A549 (cell line): ENCODE measurements at regions not wholly inside any gene's neighbourhood (a gene's known extent, or its start where the extent isn't known, plus 50 kb on each side); places are given as distances from the start of the nearest gene placed in this dataset.

Experiments used
- ATAC-seq, 2 experiments: fragments of 200-7000 bp in 1 of 2; fragments of >200 bp in 1 of 2; cut with Nextera tagmentation in 1 of 2; cut with Tn5 transposase in 1 of 2; 3 replicates each; pipeline versions ENCODE4 v1.8.0 to v1.9.1; 2018 to 2020; ENCODE audit warnings: mild to moderate bottlenecking in 1 of 2, moderate library complexity in 1 of 2
- CTCF ChIA-PET: fragments of 300-600 bp; sonication (Branson Sonifier 250); formaldehyde crosslinking; extraction: SDS; loops from one replicate; lab custom pipeline; 2021; ENCODE audit warnings: antibody characterized with exemption, inconsistent platforms; lab: Yijun Ruan, JAX
- POLR2A ChIA-PET: fragments of 350-600 bp; formaldehyde crosslinking; extraction: SDS; loops from one replicate; lab custom pipeline; 2021; ENCODE audit warnings: antibody characterized with exemption, inconsistent platforms; lab: Yijun Ruan, JAX
- DNase-seq, 2 experiments: peaks; one replicate each; pipeline versions ENCODE4 v3.0.0 to v3.0.0-alpha.2; 2011 to 2016; ENCODE audit warnings: low read depth in 1 of 2, low spot score in 1 of 2
- FAIRE-seq: peaks from 2 replicates; lab custom pipeline; 2011; peaks lifted over from hg19 to GRCh38; lab: Jason Lieb, UNC
- H3K27ac ChIP-seq, 2 experiments: fragments of >200 bp; sonication (Bioruptor Twin); formaldehyde crosslinking; 3 replicates each; pipeline ENCODE4 v1.5.1; 2016 to 2017
- H3K4me1 ChIP-seq: fragments of >200 bp; sonication (Bioruptor Twin); formaldehyde crosslinking; 3 replicates; pipeline ENCODE4 v1.6.1; 2016
- H3K4me2 ChIP-seq: fragments of >200 bp; sonication (Bioruptor Twin); formaldehyde crosslinking; 3 replicates; pipeline ENCODE4 v1.6.1; 2016
- H3K4me3 ChIP-seq: fragments of >200 bp; sonication (Bioruptor Twin); formaldehyde crosslinking; 3 replicates; pipeline ENCODE4 v1.5.1; 2016
- H3K9me3 ChIP-seq: fragments of >200 bp; sonication (Bioruptor Twin); formaldehyde crosslinking; 3 replicates; pipeline ENCODE4 v1.6.1; 2016
- ATOH8 ChIP-seq: fragments of 250-450 bp; sonication (Bioruptor Pico); IDR thresholded peaks from 2 replicates; pipeline ENCODE4 v1.5.0; 2020; ENCODE audit warnings: low read depth, mild to moderate bottlenecking, moderate library complexity
- BHLHE40 ChIP-seq: IDR thresholded peaks from 2 replicates; pipeline ENCODE4 v1.6.1; 2012; ENCODE audit warnings: low read depth, low read length, inconsistent platforms
- CBX2 ChIP-seq: fragments of 200-600 bp; sonication (generic); IDR thresholded peaks from 2 replicates; pipeline ENCODE4 v1.6.1; 2016; ENCODE audit warnings: low read depth, mild to moderate bottlenecking, borderline replicate concordance
- CHD4 ChIP-seq: fragments of 200-600 bp; sonication (generic); IDR thresholded peaks from 2 replicates; pipeline ENCODE4 v1.6.1; 2016; ENCODE audit warnings: antibody characterized with exemption, mild to moderate bottlenecking, borderline replicate concordance
- EHF ChIP-seq: fragments of 250-450 bp; sonication (Bioruptor Pico); IDR thresholded peaks from 2 replicates; pipeline ENCODE4 v1.5.0; 2020; ENCODE audit warnings: mild to moderate bottlenecking
- ELK1 ChIP-seq: fragments of 150-350 bp; IDR thresholded peaks from 2 replicates; pipeline ENCODE4 v1.6.1; 2014; ENCODE audit warnings: low read depth, mild to moderate bottlenecking, low read length
- FOSB ChIP-seq: fragments of 250-450 bp; sonication (Bioruptor Pico); IDR thresholded peaks from 2 replicates; pipeline ENCODE4 v1.5.0; 2020; ENCODE audit warnings: mild to moderate bottlenecking, moderate library complexity
- FOSL2 ChIP-seq, 2 experiments: fragments of 450-650 bp in 1 of 2; fragments of >200 bp in 1 of 2; sonication (Bioruptor Twin) in 1 of 2; formaldehyde crosslinking; IDR thresholded peaks; 2 replicates each; pipeline versions ENCODE4 v1.5.0 to v1.6.1; 2016 to 2020; ENCODE audit warnings: mild to moderate bottlenecking in 1 of 2, moderate library complexity in 1 of 2
- FOXS1 ChIP-seq: fragments of 250-450 bp; sonication (Bioruptor Pico); IDR thresholded peaks from 2 replicates; pipeline ENCODE4 v1.5.0; 2020; ENCODE audit warnings: mild to moderate bottlenecking, moderate library complexity
- HDAC2 ChIP-seq: fragments of 200-600 bp; sonication (generic); IDR thresholded peaks from 2 replicates; pipeline ENCODE4 v1.6.1; 2016
- HEYL ChIP-seq: fragments of 250-450 bp; sonication (Bioruptor Pico); IDR thresholded peaks from 2 replicates; pipeline ENCODE4 v1.8.0; 2021; ENCODE audit warnings: mild to moderate bottlenecking, moderate library complexity
- JUN ChIP-seq, 2 experiments: fragments of >200 bp; sonication (Bioruptor Twin); formaldehyde crosslinking; IDR thresholded peaks; 2 replicates in 1 of 2; 3 replicates in 1 of 2; pipeline ENCODE4 v1.6.1; 2016 to 2017
- KDM5A ChIP-seq: fragments of 200-600 bp; sonication (generic); IDR thresholded peaks from 2 replicates; pipeline ENCODE4 v1.6.1; 2016; ENCODE audit warnings: antibody characterized with exemption, mild to moderate bottlenecking
- MAFK ChIP-seq: fragments of 450-650 bp; IDR thresholded peaks from 2 replicates; pipeline ENCODE4 v1.6.1; 2014; ENCODE audit not compliant: partially characterized antibody
- MAX ChIP-seq: IDR thresholded peaks from 2 replicates; pipeline ENCODE4 v1.6.1; 2012
- MAZ ChIP-seq: fragments of 150-350 bp; IDR thresholded peaks from 2 replicates; pipeline ENCODE4 v1.6.1; 2014; ENCODE audit warnings: antibody characterized with exemption, low read depth, low read length, borderline replicate concordance
- NFE2L2 ChIP-seq: fragments of 150-350 bp; conservative IDR thresholded peaks from 2 replicates; pipeline ENCODE4 v1.6.1; 2014; ENCODE audit warnings: low read length
- PHF8 ChIP-seq: fragments of 200-600 bp; sonication (generic); IDR thresholded peaks from 2 replicates; pipeline ENCODE4 v1.6.1; 2016; ENCODE audit warnings: low read depth, mild to moderate bottlenecking, antibody characterized with exemption, moderate library complexity, borderline replicate concordance
- SMC3 ChIP-seq: fragments of >200 bp; sonication (Bioruptor Twin); formaldehyde crosslinking; IDR thresholded peaks from 3 replicates; pipeline ENCODE4 v1.6.1; 2018; ENCODE audit warnings: inconsistent platforms
- TP53 ChIP-seq: fragments of 250-450 bp; sonication (Bioruptor Pico); IDR thresholded peaks from 2 replicates; pipeline ENCODE4 v1.5.0; 2021; ENCODE audit warnings: mild to moderate bottlenecking, moderate library complexity
- ZNF302 ChIP-seq: fragments of 250-450 bp; sonication (Bioruptor Pico); IDR thresholded peaks from 2 replicates; pipeline ENCODE4 v1.9.0; 2021; ENCODE audit warnings: inconsistent platforms, mild to moderate bottlenecking, moderate library complexity
- WGBS: methylation state at CpG from one replicate; pipeline ENCODE4 v1.1.6; 2017; ENCODE audit errors: missing lambda C conversion rate; 5-methylcytosine and 5-hydroxymethylcytosine counted together
- TF ChIP-seq, protein P1 (sequence below): fragments of >200 bp; sonication (Bioruptor Twin); formaldehyde crosslinking; IDR thresholded peaks from 3 replicates; pipeline ENCODE4 v1.6.1; 2016
- TF ChIP-seq, protein P2 (sequence below): fragments of 200-600 bp; sonication (generic); IDR thresholded peaks from 2 replicates; pipeline ENCODE4 v1.6.1; 2016; ENCODE audit warnings: antibody characterized with exemption, mild to moderate bottlenecking, moderate library complexity

DNA sequence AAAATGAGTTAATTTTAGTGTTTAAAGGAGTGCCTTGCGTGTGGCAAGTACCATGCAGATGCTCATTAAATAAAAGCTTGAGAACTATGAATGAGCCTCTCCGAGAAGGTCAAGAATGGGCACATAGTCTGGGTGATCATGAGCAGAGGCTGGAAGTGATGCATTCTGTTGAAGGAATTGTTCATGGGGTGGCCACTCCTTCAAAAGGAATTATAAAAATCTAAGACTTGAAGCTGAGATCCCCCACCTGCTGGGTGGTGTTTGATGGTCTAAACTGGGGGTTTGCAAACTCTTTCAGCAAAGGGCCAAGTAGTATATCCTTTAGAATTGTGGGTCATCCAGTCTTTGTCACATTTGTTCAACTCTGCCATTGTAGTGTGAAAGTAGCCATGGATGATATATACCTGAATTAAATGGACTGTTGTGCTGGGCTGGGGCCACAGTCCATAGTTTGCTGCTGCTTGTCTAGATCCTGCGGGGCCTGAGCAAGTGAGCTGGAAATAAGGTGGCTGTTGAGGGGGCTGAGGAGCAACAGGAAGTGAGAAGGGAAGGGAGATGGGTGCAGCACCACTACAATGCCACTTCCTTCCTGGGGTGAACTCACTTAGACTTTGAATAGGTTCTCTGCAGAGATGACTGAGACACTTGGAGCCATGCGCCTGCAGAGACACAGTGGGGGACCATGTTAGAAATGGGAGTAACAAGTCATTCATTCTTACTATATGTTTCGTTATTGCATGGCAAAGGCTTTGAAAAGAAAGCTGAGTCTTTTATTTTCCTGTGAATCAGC lies 179.0 kb downstream of the SNX19 start:
- WGBS = 68% methylated on average over 5 of the region's 5 CpGs
- Histone ChIP-seq H3K9me3 (peaks cover 26% of the 10 kb centered on the region), H3K4me3 (no peak overlapping the region), H3K27ac (no peak overlapping the region), H3K4me1 (no peaks in the 10 kb centered on the region), H3K4me2 (no peak overlapping the region)
- no peak for DNase-seq
- CTCF ChIA-PET = interaction anchor here (1.5 kb wide), 1 partner anchor 302 kb away, joined by 3 read pairs; no protein-coding TSS in a partner anchor
- ATAC-seq = no peak
- no peak for FAIRE-seq
- TF ChIP-seq ZNF302 (CRISPR knock-in tag) (no peak), KDM5A (no peak), MAFK (no peak), FOSB (CRISPR knock-in tag) (no peak), JUN (IDR thresholded peaks at IDR 0.05) (no peak), NFE2L2 (no peak), EHF (CRISPR knock-in tag) (no peak), MAX (no peak), TP53 (CRISPR knock-in tag) (no peak), HEYL (no peak), CHD4 (no peak), HDAC2 (no peak), MAZ (no peak), FOXS1 (CRISPR knock-in tag) (no peak)
- TF ChIP-seq, protein P1, sequence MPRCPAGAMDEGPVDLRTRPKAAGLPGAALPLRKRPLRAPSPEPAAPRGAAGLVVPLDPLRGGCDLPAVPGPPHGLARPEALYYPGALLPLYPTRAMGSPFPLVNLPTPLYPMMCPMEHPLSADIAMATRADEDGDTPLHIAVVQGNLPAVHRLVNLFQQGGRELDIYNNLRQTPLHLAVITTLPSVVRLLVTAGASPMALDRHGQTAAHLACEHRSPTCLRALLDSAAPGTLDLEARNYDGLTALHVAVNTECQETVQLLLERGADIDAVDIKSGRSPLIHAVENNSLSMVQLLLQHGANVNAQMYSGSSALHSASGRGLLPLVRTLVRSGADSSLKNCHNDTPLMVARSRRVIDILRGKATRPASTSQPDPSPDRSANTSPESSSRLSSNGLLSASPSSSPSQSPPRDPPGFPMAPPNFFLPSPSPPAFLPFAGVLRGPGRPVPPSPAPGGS = no peak
- POLR2A ChIA-PET = no interaction called here

- ChIA-PET CTCF (interaction anchor here (0.6 to 1.5 kb wide), 2 partner anchors 303 to 307 kb away, joined by 3 read pairs; no protein-coding TSS in a partner anchor), POLR2A (no interaction called here)
- Histone ChIP-seq H3K27ac (no peak overlapping the region), H3K4me1 (no peaks in the 10 kb centered on the region), H3K4me2 (no peak overlapping the region), H3K9me3 (peaks cover 26% of the 10 kb centered on the region), H3K4me3 (no peak overlapping the region)
- no peak for ATAC-seq
- no peak for DNase-seq
- TF ChIP-seq SMC3 (no peak), HEYL (no peak), MAZ (no peak), CHD4 (no peak), FOSL2 (IDR thresholded peaks at IDR 0.05) (no peak), FOSL2 (CRISPR knock-in tag; IDR thresholded peaks at IDR 0.05) (no peak)
- no peak for FAIRE-seq
- WGBS = 64% methylated on average over 12 of the region's 12 CpGs
These were observed 178.3 kb downstream of the SNX19 start for GRCh38 chr11:130737866-130738431.

- FAIRE-seq = no peak
- Histone ChIP-seq H3K4me1 (no peaks in the 10 kb centered on the region), H3K27ac (no peak overlapping the region), H3K4me2 (no peak overlapping the region), H3K9me3 (peaks cover 26% of the 10 kb centered on the region), H3K4me3 (no peak overlapping the region)
- 65% methylated on average over 3 of the region's 3 CpGs for WGBS
- ChIA-PET POLR2A (no interaction called here), CTCF (interaction anchor here (0.6 to 0.9 kb wide), 2 partner anchors 35 to 308 kb away, joined by 3 read pairs; no protein-coding TSS in a partner anchor)
- no peak for ATAC-seq
- DNase-seq = no peak
- TF ChIP-seq MAFK = no peak
- TF ChIP-seq MAZ = no peak
- TF ChIP-seq MAX = no peak
- no peak for TF ChIP-seq PHF8
- no peak for TF ChIP-seq FOXS1 (CRISPR knock-in tag)
- TF ChIP-seq BHLHE40 = no peak
- TF ChIP-seq ATOH8 (CRISPR knock-in tag) = no peak
- TF ChIP-seq, protein P2, sequence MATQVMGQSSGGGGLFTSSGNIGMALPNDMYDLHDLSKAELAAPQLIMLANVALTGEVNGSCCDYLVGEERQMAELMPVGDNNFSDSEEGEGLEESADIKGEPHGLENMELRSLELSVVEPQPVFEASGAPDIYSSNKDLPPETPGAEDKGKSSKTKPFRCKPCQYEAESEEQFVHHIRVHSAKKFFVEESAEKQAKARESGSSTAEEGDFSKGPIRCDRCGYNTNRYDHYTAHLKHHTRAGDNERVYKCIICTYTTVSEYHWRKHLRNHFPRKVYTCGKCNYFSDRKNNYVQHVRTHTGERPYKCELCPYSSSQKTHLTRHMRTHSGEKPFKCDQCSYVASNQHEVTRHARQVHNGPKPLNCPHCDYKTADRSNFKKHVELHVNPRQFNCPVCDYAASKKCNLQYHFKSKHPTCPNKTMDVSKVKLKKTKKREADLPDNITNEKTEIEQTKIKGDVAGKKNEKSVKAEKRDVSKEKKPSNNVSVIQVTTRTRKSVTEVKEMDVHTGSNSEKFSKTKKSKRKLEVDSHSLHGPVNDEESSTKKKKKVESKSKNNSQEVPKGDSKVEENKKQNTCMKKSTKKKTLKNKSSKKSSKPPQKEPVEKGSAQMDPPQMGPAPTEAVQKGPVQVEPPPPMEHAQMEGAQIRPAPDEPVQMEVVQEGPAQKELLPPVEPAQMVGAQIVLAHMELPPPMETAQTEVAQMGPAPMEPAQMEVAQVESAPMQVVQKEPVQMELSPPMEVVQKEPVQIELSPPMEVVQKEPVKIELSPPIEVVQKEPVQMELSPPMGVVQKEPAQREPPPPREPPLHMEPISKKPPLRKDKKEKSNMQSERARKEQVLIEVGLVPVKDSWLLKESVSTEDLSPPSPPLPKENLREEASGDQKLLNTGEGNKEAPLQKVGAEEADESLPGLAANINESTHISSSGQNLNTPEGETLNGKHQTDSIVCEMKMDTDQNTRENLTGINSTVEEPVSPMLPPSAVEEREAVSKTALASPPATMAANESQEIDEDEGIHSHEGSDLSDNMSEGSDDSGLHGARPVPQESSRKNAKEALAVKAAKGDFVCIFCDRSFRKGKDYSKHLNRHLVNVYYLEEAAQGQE = no peak
- TF ChIP-seq NFE2L2 = no peak
- TF ChIP-seq CBX2 = no peak
- no peak for TF ChIP-seq ELK1
These were observed 177.7 kb downstream of the SNX19 start for GRCh38 chr11:130738611-130739010.
